Jurkat, Clone E6-1 (cell line): ENCODE measurements at regions not wholly inside any gene's neighbourhood (a gene's known extent, or its start where the extent isn't known, plus 50 kb on each side); places are given as distances from the start of the nearest gene placed in this dataset.
"Not testable (repeated sequence)": the region's sequence is repeated elsewhere in the genome, so short reads cannot be mapped to it uniquely, and the experiment has no call there.

ENCODE experiments used
- DNase-seq: peaks from one replicate; pipeline ENCODE4 v3.0.0-alpha.2; 2011; ENCODE audit warnings: low read depth, low spot score
- H3K4me3 ChIP-seq: 2 replicates; pipeline ENCODE4 v1.5.1; 2011; ENCODE audit warnings: mild to moderate bottlenecking, low read length, control low read depth, moderate library complexity

- no peak overlapping the region for H3K4me3 ChIP-seq
- no peak for DNase-seq
These were observed 195.6 kb upstream of the FLRT2 start for GRCh38 chr14:85334316-85334715.

GRCh38 chr14:85336257-85336656, 193.7 kb upstream of the FLRT2 start:
- DNase-seq, result no peak
- no peak overlapping the region for H3K4me3 ChIP-seq

GRCh38 chr14:85336817-85337216, 193.1 kb upstream of the FLRT2 start:
- no peak overlapping the region for H3K4me3 ChIP-seq
- no peak for DNase-seq

GRCh38 chr14:85338895-85339294, 191.0 kb upstream of the FLRT2 start:
- H3K4me3 ChIP-seq, result no peak overlapping the region
- DNase-seq, result no peak

GRCh38 chr14:85342858-85343607, 186.9 kb upstream of the FLRT2 start:
- no peak for DNase-seq

GRCh38 chr14:85344171-85344570, 185.8 kb upstream of the FLRT2 start:
- no peak overlapping the region for H3K4me3 ChIP-seq
- no peak for DNase-seq

More at GRCh38 chr14:85342858-85343607, 186.9 kb upstream of the FLRT2 start:
- H3K4me3 ChIP-seq, result no peak overlapping the region

GRCh38 chr14:85344847-85345570, 184.9 kb upstream of the FLRT2 start:
- no peak overlapping the region for H3K4me3 ChIP-seq
- DNase-seq, result no peak

- DNase-seq, result no peak
- H3K4me3 ChIP-seq, result no peak overlapping the region
These were observed 179.3 kb upstream of the FLRT2 start for GRCh38 chr14:85350667-85351066.

GRCh38 chr14:85352588-85352987, 177.4 kb upstream of the FLRT2 start:
- not testable (repeated sequence) for DNase-seq, H3K4me3 ChIP-seq

GRCh38 chr14:85357120-85357519, 172.8 kb upstream of the FLRT2 start:
- DNase-seq, result no peak
- no peak overlapping the region for H3K4me3 ChIP-seq

- H3K4me3 ChIP-seq, result no peak overlapping the region
- no peak for DNase-seq
These were observed 171.7 kb upstream of the FLRT2 start for GRCh38 chr14:85358136-85358785.

GRCh38 chr14:85359505-85359904, 170.4 kb upstream of the FLRT2 start:
- no peak overlapping the region for H3K4me3 ChIP-seq
- no peak for DNase-seq

GRCh38 chr14:85363358-85363757, 166.6 kb upstream of the FLRT2 start:
- DNase-seq, result no peak

GRCh38 chr14:85366226-85366625, 163.7 kb upstream of the FLRT2 start:
- no peak for DNase-seq

More at GRCh38 chr14:85363358-85363757, 166.6 kb upstream of the FLRT2 start:
- no peak overlapping the region for H3K4me3 ChIP-seq

GRCh38 chr14:85380881-85381280, 149.1 kb upstream of the FLRT2 start:
- DNase-seq, result no peak
- H3K4me3 ChIP-seq, result no peak overlapping the region

More at GRCh38 chr14:85366226-85366625, 163.7 kb upstream of the FLRT2 start:
- H3K4me3 ChIP-seq, result no peak overlapping the region

- DNase-seq, result no peak
- no peak overlapping the region for H3K4me3 ChIP-seq
These were observed 147.6 kb upstream of the FLRT2 start for GRCh38 chr14:85382341-85382740.

- no peak for DNase-seq
- H3K4me3 ChIP-seq, result no peak overlapping the region
These were observed 142.8 kb upstream of the FLRT2 start for GRCh38 chr14:85387181-85387580.

GRCh38 chr14:85390236-85390635, 139.7 kb upstream of the FLRT2 start:
- no peak for DNase-seq
- H3K4me3 ChIP-seq, result no peak overlapping the region

- no peak overlapping the region for H3K4me3 ChIP-seq
- no peak for DNase-seq
These were observed 138.5 kb upstream of the FLRT2 start for GRCh38 chr14:85391455-85391854.

- DNase-seq, result no peak
- no peak overlapping the region for H3K4me3 ChIP-seq
These were observed 138.1 kb upstream of the FLRT2 start for GRCh38 chr14:85391892-85392291.
